Body of pancreas (tissue), 4 donors: ENCODE measurements at regions not wholly inside any gene's neighbourhood (a gene's known extent, or its start where the extent isn't known, plus 50 kb on each side); places are given as distances from the start of the nearest gene placed in this dataset.

Experiments used
- CTCF ChIP-seq, 7 experiments: fragments of 450-650 bp in 4 of 7; fragments of 200-600 bp in 3 of 7; sonication (generic) in 3 of 7; IDR thresholded peaks; one replicate each; pipeline ENCODE4 v1.5.1; 2016 to 2019; ENCODE audit warnings: antibody characterized with exemption in 7 of 7
- POLR2A ChIP-seq, 3 donors: fragments of 450-650 bp; IDR thresholded peaks; one replicate each; pipeline ENCODE4 v1.6.1; 2016; ENCODE audit warnings: antibody characterized with exemption in 3 of 3, mild to moderate bottlenecking in 2 of 3

- no peak for TF ChIP-seq CTCF (IDR thresholded peaks at IDR 0.05)
- no peak for TF ChIP-seq POLR2A (IDR thresholded peaks at IDR 0.05)
Observed at GRCh38 chr22:47568700-47569099, 806.2 kb downstream of the TBC1D22A start.
